Right lung (tissue), 2 donors: ENCODE measurements at regions not wholly inside any gene's neighbourhood (a gene's known extent, or its start where the extent isn't known, plus 50 kb on each side); places are given as distances from the start of the nearest gene placed in this dataset.

Source experiments
- DNase-seq, 2 donors: peaks; one replicate each; pipeline ENCODE4 v3.0.0-alpha.2; 2013

- no peak for DNase-seq
Observed at GRCh38 chrX:109928596-109929335, 74.1 kb upstream of the TMEM164 start.

GRCh38 chrX:109931677-109932076 is 71.2 kb upstream of the TMEM164 start:
- no peak for DNase-seq

DNA sequence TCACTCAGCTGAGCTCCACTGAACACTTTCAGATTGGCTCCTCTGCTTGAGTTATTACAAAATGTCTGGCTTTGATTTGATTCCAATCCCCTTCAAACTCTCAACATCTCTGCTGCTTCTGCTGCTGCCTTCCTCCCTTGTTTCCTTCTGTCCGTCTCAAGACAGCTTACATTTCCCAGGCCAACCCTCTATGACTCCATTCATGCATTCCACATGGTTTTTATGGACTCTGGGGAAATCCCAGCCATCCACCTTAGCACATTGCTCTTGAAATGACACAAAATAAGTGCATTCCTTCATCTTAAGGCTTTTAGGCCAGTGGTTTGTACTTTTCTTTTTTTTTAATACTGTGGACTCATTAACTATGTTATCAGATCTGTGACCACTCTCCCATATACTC is 68.5 kb upstream of the TMEM164 start:
- DNase-seq = no peak

DNA sequence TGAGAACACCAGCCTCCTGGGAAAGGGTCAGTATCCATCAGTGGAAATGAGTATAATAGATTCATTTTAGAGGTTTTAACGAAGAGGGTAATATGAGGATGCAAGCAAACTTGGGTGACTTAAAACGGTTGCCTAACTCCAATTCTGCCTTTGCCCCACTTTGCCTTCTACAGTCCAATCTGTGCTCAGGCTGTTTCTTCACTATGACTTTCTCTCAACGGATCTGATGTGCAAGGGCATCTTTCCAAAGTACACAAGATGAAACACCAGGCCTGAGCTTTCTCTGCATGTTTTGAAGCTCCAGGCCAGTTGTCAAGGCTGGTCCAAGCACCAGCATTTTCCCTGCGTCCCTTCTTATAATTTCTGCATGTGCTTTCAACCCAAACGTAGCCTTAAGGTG is 68.0 kb upstream of the TMEM164 start:
- DNase-seq = no peak

- DNase-seq = no peak
Observed at GRCh38 chrX:109936114-109936513, 66.8 kb upstream of the TMEM164 start.

DNA sequence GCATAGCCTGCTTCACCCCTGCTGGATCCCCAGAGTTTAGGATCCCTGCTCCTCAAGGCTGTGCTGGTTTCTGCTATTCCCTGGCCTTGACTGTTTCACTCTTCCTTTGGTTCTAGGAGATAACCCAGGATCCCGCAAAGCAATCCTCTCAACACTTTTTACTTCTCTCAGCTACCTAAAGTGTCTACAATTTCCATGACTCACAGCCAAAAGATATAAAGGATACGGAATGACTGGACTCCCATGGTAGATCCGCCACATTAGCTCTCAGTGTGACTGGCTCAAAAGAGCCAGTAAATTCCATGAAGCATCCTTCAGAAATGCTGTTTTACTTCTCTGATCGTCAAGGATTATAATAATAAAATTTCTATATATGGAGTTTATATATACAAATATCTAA is 66.3 kb upstream of the TMEM164 start:
- no peak for DNase-seq

GRCh38 chrX:109939498-109939897 is 63.4 kb upstream of the TMEM164 start:
- no peak for DNase-seq

- no peak for DNase-seq
Observed at GRCh38 chrX:109940411-109940810, 62.5 kb upstream of the TMEM164 start.

GRCh38 chrX:109943092-109943739 is 59.7 kb upstream of the TMEM164 start:
- DNase-seq = no peak

DNA sequence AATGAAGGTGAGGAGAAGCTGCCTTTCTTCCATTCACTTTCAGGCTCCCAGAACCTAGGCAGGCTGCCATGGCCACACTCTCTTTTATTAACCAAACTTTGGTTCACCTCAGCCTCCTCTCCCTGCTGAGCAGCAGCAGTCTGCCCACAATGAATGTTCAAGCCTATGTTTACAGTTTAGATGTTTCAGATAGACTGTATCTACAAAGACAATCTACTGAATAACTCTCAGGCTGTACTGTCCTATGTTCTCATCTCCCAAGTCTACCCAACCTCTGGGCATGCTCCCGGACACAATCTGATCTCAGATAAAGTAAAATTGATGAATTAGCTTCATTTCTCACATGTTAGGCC is 59.2 kb upstream of the TMEM164 start:
- DNase-seq = no peak

DNA sequence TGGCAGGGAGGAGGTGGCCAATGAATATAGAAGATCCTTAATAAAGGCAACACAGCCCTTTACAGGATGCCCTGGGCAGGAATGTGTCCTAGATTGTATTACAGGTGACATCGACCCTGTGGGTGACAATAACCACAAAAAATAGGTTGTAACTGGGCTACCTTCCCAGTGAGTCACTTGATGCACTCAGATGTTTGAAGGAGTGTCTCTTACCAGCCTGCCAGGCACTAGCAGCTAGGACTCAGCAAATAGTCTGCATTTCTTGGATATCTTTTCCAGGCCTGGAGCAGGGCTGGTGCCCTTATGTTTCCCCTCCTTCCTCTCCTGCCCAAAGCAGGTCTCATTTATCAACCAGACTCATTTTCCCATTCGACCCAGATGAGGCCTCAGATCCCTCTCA is 50.9 kb upstream of the TMEM164 start:
- DNase-seq = no peak

DNA sequence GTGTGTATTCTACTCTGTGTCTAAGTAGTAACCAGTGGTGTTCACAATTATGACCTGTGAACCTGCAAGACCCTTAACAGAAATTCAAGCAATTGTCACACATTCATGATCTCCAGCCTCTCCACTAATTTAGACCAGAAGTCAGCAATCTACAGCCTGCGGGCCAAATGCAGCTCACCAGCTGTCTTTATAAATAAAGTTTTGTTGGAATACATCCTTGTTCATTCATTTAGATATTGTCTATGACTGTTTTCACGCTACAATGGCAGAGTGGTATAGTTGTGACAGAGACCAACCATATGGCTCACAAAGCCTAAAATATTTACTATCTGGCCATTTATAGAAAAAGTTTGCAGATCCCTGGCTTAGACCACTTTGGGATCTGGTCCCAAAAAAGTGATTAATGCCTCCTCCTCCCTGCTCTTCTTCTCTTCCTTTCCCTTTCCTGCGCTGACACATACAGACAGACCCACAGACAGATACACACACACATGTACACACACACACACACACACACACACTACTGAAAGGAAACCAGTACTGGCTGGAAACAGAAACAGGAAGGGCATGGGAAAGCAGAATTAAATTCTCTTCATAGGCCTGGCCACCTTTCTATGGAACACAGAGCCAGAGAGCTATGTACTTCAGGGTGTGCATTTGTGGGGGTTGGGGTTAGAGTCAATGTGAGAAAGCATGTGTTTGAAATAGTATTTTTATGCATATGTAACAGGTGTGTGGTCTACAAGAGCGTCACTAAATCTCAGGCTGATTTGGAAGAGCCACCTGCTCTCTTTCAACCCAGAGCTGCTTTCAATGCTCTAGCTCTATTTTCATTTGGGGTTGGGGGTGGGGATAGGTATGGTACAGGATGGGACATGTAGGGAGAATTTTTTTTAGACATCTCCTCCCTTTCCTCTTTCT is 49.7 kb upstream of the TMEM164 start:
- no peak for DNase-seq
